ENCODE measurements at regions not wholly inside any gene's neighbourhood (a gene's known extent, or its start where the extent isn't known, plus 50 kb on each side); places are given as distances from the start of the nearest gene placed in this dataset.

DNA sequence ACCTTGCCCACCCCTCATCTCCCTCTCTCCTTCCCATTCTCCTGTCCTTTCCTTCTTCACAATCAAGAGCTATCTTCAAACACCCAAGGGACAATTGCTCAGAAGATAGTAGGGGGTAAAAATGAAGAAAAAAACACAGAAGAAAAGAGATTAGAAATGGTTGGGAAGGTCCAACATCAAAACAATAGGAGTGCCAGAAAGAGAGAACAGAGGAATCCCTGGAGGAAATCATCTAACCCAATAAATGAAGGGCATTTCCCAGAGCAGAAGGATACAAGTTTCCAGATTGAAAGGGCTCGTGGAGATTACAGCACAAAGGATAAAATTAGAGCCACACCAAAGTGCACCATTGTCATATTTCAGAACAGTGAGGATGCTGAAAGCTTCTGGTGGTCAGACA, 145.6 kb downstream of the OAT start:
- no peak for TF ChIP-seq ZNF350 (tag by site-specific recombination; IDR thresholded peaks at IDR 0.05)
- no peak for TF ChIP-seq CTCF (tag by site-specific recombination; IDR thresholded peaks at IDR 0.05)
- TF ChIP-seq TCF7L2 (IDR thresholded peaks at IDR 0.05; ENCODE audit: borderline replicate concordance, low read depth, low read length) = no peak
- TF ChIP-seq ZSCAN30 (tag by site-specific recombination; IDR thresholded peaks at IDR 0.05) = no peak
- no peak for TF ChIP-seq ZNF76 (tag by site-specific recombination; IDR thresholded peaks at IDR 0.05; ENCODE audit: borderline replicate concordance, low read depth)
- no peak for TF ChIP-seq ZBTB20 (tag by site-specific recombination; IDR thresholded peaks at IDR 0.05)
- no peak for TF ChIP-seq ZNF624 (tag by site-specific recombination; IDR thresholded peaks at IDR 0.05)

Data from HEK293 (cell line).